Glomerular visceral epithelial cell (primary cell): ENCODE measurements at regions not wholly inside any gene's neighbourhood (a gene's known extent, or its start where the extent isn't known, plus 50 kb on each side); places are given as distances from the start of the nearest gene placed in this dataset.
A peak's percentile ranks its signal among the peaks of the same experiment; 100 is the strongest.

Source experiments
- DNase-seq: peaks from one replicate; pipeline ENCODE4 v3.0.0-alpha.2; 2016; ENCODE audit errors: extremely low spot score

DNA sequence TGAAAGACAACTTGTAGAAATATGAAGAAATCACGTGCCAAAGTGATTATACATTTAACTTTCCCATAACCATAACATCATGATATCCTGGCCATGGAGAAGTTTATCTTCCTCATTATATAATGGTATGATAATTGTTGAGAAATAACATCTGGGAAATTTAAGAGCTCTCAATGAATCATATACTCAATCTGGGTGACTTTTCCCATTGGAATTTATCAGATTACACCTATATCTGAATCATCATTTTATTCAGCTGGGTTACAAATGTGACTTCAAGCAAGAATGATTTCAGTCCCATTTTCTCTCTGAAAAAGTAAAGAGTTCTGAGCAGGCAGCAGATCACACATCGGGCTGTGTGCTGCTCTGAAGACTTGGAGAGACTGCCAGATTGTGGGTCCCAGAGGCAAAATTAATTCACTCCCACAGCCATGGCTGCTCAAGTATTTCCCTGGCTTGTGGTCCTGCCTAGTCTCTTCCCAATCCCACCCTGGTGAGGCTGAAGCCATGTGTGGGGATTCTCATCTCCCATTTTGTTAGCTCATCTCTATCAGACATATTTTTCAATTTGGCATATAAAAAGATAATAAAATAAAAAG, 278.0 kb downstream of the MRPL39 start:
- DNase-seq: peak; percentile 60

DNA sequence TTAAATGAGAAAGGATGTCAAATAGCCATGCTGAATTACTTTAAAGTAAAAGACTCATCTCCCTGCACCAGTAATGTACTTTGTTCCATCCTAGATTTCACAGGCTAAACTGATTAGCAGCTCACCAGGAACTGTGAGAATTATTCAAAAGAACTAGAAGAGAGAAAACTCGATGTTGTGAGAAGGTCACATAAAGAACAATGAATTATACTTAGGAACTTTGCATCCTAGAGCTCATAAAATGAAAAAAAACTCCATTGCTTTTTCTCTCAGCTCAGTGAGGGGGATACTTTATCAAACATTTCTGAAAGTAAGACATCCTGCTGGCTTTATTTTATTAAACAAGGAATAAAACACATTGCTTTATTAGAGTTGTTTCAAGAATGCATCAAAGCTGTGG, 278.5 kb downstream of the MRPL39 start:
- DNase-seq: no peak

DNA sequence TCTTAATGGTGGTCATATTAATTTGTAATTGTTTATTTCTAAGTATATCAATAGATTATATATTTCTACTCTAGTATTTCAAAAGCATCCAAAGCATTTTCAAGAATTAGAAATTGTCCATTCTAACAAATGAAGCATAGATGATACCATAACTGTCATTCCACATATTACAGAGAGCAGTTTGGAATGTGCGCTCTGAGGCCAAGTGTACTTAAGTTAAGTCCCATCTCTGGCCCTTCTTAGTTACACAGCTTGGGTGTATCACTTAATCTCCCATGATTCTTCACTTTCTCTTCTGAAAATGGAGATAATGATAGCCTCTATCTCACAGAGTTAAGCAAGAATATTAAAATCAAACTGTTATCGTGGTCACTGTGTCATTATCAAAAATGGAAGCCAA, 281.1 kb downstream of the MRPL39 start:
- DNase-seq: no peak

DNA sequence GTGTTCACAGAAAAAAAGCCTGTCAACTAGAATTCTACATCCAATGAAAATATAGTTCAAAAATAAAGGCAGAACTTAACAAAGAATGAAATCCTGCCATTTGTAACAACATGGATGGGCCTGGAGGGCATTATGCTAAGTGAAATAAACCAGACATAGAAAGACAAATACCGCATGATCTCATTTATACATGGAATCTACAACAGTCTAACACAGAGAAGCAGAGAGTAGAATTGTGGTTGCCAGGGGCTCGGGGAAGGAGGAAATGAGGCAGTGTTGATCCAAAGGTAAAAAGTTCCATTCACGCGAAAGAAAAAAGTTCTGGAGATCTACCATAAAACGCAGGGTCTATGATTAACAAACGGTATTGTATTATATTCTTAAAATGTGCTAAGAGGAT, 282.6 kb downstream of the MRPL39 start:
- DNase-seq: no peak

DNA sequence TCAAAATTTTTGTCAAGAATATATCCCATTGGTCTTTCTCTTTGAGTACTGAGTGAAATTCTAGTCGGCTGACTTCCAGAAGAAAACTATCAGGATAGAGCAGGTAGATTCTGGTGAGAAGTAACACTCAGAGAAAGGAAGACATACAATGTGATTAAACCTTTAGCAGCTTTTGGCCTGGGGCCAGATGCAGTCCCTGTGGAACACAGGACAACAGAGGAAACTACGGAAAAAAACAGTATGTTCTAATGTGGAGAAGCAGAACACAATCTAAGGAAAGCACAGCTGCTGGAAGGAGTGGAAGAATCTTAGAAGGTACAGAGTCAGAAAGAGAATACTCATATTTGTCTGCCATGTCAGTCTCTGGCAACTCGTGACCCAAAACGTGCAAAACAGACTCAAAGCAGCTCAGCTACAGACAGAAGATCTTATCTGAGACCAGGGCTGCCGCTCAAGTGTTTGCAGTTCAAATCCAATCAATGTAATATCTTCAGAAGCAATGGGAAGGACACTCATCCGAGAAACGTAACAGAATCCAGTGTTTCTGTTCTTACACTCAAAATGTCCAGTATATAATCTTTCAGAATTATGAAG, 283.8 kb downstream of the MRPL39 start:
- no peak for DNase-seq

DNA sequence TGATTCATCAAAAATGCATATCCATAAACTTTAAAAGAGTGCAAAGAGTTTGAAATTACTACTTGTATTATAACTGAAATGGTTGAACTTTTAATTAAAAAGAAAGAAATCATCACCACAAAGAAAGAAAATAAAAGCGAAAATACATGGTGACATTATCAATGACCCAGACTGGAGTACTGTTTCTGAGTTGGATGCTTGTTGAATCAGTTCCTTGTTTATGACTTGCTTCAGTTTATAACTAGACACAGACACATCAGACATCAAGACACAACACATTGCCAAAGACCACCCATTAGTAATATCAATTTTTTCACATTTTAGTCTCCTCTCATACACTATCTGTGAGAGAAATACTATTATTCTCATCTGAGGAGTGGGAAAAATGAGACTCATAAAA, 293.0 kb downstream of the MRPL39 start:
- no peak for DNase-seq

DNA sequence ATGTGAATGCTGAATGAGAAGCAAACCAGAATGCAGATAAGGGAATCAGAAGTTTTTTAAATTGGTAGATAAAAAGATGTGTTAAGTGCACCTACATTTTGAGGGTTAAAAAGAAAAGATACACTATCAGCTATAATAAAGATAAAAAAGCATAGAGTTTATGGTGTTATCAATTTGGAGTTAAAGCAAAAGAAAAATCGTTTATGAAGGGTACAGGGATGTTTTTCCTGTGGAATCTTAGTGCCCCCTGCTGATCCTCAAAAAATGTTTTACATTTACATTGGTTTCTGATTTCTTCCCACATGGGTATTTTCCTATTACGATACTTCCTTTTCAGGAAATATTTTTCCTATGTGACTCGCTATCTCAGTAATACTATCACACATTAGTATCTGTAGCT, 293.5 kb downstream of the MRPL39 start:
- peak; percentile 24 for DNase-seq

DNA sequence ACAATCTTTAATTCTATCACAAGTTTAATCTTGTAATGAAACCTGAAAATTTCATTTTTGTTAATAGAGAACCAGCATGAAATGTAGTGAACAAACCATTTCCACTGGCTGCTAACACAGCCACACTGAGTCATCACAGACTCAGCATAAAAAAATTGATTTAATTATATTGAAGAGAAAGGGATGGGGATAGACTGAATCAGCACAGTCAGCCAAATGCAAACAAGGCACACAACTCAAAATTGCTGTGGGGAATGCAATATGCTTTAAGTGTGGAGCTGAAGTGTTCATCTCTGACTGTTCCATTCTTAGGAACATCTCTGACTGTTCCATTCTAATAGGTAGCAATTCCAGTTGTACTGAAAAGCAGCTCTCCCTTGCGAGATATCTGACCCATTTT, 299.8 kb downstream of the MRPL39 start:
- DNase-seq: peak; percentile 12

DNA sequence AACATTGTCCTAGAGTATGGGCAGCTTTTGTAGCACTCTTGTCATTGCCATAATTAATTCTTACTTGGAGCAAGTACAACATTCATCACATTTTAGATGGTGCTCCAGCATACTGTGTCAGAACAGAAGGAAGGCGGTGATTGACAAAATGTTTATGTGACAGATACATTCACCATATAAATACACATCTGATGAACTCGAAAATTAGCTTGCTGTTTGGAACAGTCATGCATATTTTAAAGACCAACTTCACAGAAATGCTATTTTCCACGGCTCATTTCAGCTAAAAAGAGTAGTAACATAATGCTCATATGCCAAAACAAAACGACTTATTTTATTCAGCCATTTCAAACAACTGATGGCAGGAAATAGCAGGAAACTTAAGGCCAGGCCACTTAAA, 302.7 kb downstream of the MRPL39 start:
- no peak for DNase-seq

DNA sequence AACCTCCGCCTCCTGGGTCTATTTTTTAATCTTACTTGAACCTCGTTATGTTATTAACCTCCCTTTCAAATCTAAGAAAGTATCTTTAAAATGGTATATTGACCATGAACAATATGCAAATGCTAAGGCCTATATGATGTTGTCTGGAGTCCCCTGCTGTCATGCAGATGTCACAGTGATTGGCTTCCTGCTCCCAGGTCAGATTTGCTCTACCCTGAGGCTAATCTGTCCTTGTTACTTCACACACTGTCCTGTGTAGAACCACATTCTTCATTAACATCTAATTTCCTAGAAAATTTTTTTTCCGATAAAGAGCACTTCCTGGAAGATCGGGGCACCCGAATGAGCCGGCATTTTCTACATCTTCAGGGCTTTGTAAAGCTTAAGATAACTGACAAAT, 306.6 kb downstream of the MRPL39 start:
- DNase-seq: no peak

DNA sequence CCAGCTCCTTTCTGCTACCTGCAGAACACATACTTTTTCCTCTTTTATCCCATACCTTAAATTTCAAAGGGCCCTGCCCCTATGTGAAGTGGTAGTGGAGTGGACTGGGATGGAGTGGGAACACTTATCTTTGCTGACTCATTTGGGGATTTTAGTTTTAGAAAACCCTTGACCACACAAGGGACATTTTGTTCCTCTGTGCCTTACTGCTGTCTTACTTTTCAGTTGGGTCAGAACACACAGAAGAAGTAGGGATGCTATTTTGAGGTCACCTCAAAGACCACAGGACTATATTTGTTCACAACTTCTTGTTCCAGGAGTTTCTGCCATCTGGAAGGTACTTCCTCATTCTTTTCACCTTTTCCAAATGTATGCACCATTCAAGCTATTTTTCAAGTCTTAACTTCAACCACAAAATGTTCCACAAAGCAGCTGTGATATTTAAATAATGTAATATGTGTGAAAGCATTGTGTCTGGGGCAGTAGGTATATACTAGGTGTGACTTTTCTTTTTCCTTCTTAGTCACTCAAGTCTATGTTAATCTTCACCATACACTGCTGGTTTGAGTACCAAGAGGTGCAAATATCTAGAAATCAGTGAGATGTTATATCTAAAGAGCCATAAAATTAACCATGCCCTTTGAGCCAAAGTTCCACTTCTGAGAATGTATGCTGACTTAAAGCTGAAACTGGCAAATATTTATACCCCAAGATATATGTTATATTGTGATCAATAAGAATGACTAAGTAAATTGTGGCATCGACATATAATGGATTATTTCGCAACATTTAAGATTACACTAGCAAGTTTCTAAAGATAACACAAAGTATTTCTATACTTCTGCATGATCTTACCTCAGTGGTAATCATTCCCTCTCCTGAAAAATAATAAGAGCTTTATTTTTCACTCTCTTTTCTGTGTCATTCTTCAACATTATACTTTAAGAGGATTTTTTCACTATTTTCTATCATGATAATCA, 308.5 kb downstream of the MRPL39 start:
- no peak for DNase-seq

DNA sequence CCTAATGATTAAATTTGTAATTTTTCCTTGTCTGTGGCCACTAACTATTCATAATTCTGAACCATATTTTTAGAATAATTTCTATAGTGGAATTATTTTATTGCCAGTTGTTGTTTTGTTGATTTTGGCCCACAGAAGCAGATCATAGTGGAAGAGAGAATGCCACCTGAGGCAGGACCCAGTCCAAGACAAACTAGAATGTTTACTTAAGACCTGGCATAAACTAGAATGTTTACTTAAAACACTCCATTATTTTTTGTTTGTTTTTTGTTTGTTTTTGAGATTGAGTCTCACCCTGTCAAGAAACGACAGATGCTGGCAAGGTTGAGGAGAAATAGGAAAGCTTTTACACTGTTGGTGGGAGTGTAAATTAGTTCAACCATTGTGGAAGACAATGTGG, 310.2 kb downstream of the MRPL39 start:
- DNase-seq: no peak

DNA sequence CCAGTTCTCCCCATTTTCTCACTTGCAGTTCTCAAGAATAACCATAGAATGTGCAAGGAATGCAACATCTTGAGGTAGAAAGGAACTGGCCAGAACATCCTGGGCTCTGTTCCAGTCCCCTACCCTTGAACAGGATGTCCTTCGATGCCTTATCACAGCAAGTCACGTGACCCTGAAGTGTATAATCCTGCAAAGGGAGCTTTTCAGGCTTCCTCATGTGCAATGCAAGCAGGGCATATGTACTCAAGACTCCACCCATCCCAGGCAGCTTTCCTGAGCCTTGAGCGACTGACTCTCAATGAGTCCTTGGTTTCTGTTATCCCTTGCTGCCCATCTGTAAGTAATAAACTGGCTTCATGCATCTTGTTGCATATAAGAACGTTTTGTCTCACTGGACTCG, 311.0 kb downstream of the MRPL39 start:
- no peak for DNase-seq

DNA sequence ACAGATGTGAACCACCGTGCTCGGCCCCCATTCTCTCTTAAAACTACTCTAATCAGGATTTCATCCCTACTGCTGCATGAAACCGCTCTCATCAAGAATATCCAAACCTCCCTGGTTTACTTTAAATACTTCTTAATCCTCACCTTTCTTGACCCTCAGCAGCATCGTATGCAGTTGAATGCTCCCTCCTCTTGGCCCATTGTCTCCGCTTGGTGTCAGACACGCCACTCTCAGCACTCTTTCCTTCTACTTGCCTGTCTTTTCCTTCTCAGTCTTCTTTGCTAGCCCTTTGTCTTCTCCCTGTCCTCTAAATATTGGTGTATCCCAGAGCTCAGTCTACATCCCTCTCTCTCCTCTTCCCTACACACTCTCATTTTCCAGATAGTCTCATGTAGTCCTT, 314.9 kb downstream of the MRPL39 start:
- DNase-seq: no peak

DNA sequence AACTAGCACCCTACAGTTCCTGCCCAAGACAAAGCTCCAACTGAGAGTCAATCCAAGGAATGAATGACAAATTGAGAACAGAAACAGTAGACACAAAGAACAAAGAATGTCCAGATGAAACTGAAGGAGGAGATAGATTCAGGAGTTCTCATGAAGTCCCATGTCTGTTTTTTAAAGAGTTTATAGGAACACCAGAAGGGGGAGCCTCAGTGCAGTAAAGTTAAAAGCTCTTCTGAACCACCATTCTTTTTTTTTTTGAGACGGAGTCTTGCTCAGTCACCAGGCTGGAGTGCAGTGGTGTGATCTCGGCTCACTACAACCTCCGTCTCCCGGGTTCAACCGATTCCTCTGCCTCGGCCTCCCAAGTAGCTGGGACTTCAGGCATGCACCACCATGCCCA, 323.6 kb downstream of the MRPL39 start:
- peak; percentile 16 for DNase-seq

DNA sequence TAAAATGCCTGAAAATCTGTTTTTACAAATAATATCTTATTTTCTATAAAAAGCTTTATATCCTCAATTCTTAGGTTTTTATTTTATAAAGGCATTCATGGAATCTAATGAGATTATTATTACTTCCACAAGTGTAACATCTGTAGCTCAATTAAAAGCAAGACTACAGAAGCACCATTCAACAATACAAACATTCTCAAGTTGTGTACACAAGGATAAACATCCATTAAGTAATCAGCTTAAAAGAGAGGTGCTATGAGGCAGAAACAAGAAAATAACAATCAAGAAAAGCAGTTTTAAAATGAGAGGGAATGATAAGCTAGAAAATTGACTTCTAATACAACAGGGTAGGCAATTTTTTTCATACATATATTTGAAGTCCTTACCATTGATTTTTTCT, 326.1 kb downstream of the MRPL39 start:
- DNase-seq: no peak

DNA sequence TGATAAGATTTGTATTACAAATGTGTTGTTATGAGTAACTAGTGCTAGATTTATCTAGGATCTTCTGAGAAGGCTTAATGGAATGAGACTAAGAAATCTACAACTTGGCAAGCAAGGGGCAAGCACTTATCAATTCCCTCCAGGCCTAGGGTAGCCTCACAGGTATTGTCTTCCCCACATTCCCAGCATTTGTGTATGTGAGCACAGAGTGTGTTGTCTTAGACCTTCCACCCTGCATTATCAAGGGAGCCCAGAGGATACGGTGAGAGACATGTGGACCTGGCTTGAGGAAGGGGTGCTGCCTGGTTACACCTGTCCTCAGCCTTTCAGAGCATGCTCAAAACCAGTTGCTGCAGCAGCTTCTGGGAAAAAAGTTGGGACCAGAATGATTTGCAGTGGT, 327.2 kb downstream of the MRPL39 start:
- DNase-seq: no peak

DNA sequence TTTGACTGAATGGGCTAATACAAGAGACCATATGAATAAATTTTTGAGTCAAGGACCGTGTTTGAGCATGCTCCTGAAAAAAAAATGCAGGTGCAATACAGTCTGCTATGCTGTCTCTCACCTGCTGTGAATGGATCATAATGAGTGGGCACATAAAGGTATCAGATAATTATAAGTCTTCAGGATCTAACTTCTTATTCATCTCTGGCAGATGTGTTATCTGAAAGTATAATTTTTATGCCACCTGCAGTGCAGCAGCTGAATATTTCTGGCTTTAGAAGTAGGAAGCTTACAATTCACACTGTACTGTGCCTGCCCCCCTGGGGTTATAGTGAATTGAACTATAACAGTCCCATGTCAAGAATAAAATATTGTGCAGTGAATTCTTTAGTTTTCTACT, 333.3 kb downstream of the MRPL39 start:
- DNase-seq: no peak

DNA sequence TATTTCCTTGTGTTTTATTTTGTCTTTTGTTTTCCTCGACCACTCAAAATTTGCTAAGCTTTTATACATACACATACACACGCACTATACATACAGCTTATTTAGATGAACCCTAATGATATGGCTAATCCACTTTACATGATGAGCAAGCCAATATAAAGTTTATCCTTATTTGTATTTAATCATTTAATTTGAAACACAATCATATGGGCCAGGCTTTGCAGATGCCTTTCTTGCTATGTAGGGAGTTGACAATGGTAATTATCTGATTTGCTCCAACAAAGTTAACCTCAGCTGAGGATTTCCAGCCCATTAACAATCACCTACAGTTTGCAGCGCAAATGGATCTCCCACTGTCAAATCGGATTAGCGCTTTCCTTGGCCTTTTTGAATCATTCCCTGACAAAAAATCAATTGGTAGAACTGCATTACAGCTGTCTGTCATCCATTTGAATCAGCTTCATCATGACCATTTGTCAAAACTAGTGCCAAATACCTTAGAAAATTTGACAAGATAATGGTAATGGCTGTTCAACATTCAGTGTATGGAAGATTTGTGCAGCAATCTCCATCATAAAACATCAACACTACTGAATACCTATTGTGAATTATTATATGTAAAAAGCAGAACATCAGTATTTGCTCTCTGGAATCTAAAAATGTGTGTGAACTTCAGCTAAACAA, 352.6 kb downstream of the MRPL39 start:
- no peak for DNase-seq

DNA sequence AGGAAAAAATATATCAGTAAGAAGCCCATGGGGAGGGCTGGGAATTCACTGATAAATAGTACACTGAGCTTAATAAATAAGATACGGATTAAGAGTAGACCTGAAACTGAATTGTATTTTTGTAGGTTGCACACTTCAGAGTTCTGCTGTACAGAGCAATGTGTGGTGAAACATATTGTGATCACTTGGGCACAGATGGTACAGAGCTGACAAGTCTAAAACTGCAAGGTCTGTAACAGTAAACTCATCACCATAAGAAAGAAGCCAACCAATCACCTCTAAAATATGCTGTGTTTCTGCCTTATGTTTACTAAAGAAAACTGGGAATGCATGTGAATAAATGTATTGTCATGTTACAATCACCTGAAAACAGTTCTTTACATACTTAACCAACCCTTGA, 360.7 kb downstream of the MRPL39 start:
- DNase-seq: no peak

DNA sequence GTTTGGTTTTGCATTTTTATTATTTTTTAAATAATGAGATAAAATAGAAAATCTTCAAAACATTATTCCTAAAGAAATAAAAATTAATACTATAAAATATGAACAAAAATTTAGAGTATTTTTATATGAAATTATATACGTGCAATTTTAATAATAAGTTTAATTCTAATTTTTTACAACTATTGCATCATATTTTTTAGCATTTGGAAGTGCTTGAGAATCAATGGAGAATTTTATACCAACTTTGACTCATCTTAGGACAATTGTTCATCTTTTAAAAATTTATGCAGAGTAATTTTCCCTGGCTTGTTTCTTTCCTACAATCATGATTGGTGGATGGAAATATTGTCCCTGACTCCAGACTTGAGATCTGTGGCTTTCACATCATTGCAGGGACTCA, 362.5 kb downstream of the MRPL39 start:
- DNase-seq: no peak

DNA sequence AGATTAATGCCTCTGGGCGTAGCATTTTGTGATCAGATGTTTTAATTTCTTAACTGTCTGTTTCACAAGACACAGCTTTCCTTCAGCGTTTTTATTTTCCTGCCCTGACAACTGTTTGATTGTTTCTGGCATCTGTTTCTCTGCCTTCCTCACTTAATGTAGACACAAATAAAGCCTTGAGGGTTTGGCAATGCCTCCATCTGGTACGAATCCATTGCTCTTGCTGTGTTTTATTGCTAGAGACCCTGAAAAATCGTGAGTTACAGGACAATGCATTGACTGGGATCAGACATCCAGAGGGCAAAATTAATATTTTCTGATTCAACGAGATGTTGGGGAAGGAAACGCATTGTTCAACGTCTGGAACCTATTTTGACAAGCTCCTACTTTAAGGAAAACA, 363.5 kb downstream of the MRPL39 start:
- no peak for DNase-seq
